OCI-LY3 (cell line): ENCODE measurements at regions not wholly inside any gene's neighbourhood (a gene's known extent, or its start where the extent isn't known, plus 50 kb on each side); places are given as distances from the start of the nearest gene placed in this dataset.

Experiments used
- EZH2phosphoT487 ChIP-seq: fragments of 200-600 bp; shearing (Covaris generic); IDR thresholded peaks from 2 replicates; pipeline ENCODE4 v1.6.1; 2018; ENCODE audit warnings: antibody characterized with exemption, mixed run types, low read depth
- TF ChIP-seq, protein P1 (sequence below): fragments of 200-600, 300-600 bp; sonication (generic); IDR thresholded peaks from 2 replicates; pipeline ENCODE4 v1.5.1; 2014; ENCODE audit warnings: antibody characterized with exemption, low read length, low read depth

DNA sequence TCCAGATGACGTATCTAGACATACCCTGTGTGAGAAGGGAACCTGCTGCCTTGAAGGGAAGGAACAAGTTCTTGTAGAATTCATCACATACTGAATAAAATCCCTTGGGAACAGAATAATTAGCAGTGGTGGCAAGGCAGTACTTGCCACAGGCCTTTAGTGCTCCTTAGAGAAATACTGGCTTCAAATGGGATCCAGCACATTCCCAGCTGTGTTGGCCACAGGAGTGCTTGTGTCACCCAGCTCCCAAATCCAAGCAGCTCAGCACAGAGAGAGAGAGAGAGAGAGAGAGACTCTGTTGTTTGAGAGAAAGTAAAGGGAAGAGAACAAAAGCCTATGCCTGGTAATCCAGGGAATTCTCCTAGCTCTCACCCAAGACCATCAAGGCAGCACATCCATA is 969.0 kb upstream of the ALCAM start:
- TF ChIP-seq, protein P1, sequence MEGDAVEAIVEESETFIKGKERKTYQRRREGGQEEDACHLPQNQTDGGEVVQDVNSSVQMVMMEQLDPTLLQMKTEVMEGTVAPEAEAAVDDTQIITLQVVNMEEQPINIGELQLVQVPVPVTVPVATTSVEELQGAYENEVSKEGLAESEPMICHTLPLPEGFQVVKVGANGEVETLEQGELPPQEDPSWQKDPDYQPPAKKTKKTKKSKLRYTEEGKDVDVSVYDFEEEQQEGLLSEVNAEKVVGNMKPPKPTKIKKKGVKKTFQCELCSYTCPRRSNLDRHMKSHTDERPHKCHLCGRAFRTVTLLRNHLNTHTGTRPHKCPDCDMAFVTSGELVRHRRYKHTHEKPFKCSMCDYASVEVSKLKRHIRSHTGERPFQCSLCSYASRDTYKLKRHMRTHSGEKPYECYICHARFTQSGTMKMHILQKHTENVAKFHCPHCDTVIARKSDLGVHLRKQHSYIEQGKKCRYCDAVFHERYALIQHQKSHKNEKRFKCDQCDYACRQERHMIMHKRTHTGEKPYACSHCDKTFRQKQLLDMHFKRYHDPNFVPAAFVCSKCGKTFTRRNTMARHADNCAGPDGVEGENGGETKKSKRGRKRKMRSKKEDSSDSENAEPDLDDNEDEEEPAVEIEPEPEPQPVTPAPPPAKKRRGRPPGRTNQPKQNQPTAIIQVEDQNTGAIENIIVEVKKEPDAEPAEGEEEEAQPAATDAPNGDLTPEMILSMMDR = no peak
- no peak for TF ChIP-seq EZH2phosphoT487
